ENCODE measurements at regions not wholly inside any gene's neighbourhood (a gene's known extent, or its start where the extent isn't known, plus 50 kb on each side); places are given as distances from the start of the nearest gene placed in this dataset.

- H3K4me3 Mint-ChIP-seq: no peak overlapping the region
- H3K36me3 Mint-ChIP-seq (ENCODE audit: low read depth): peaks cover 3% of the 10 kb centered on the region
- peaks cover 8% of the 10 kb centered on the region for H3K9me3 Mint-ChIP-seq
- no peaks in the 10 kb centered on the region for H3K4me1 Mint-ChIP-seq
- no peaks in the 10 kb centered on the region for H3K27me3 Mint-ChIP-seq (ENCODE audit: low read depth)
- TF ChIP-seq CTCF (IDR thresholded peaks at IDR 0.05; ENCODE audit: unreplicated experiment in 3 of 3): no peak
- H3K27ac Mint-ChIP-seq: no peak overlapping the region
Observed at GRCh38 chr10:90414926-90415325, 442.9 kb downstream of the HTR7 start.

- Mint-ChIP-seq H3K36me3 (ENCODE audit: low read depth) (no peaks in the 10 kb centered on the region), H3K4me3 (no peak overlapping the region), H3K27ac (no peak overlapping the region), H3K27me3 (ENCODE audit: low read depth) (no peaks in the 10 kb centered on the region), H3K9me3 (peaks cover 3% of the 10 kb centered on the region), H3K4me1 (no peaks in the 10 kb centered on the region)
- no peak for TF ChIP-seq CTCF (IDR thresholded peaks at IDR 0.05; ENCODE audit: unreplicated experiment in 3 of 3)
Observed at GRCh38 chr10:90417029-90417428, 440.8 kb downstream of the HTR7 start.

- H3K4me3 Mint-ChIP-seq: no peak overlapping the region
- no peaks in the 10 kb centered on the region for H3K36me3 Mint-ChIP-seq (ENCODE audit: low read depth)
- no peaks in the 10 kb centered on the region for H3K27me3 Mint-ChIP-seq (ENCODE audit: low read depth)
- H3K9me3 Mint-ChIP-seq: no peaks in the 10 kb centered on the region
- H3K27ac Mint-ChIP-seq: peak overlapping the region in 1 of 3 experiments; percentile 75
- no peaks in the 10 kb centered on the region for H3K4me1 Mint-ChIP-seq
- no peak for TF ChIP-seq CTCF (IDR thresholded peaks at IDR 0.05; ENCODE audit: unreplicated experiment in 3 of 3)
Observed at GRCh38 chr10:90417476-90418210, 440.2 kb downstream of the HTR7 start.

- H3K4me3 Mint-ChIP-seq: no peak overlapping the region
- H3K9me3 Mint-ChIP-seq: peaks cover 6% of the 10 kb centered on the region
- no peaks in the 10 kb centered on the region for H3K27me3 Mint-ChIP-seq (ENCODE audit: low read depth)
- H3K27ac Mint-ChIP-seq: no peak overlapping the region
- no peak for TF ChIP-seq CTCF (IDR thresholded peaks at IDR 0.05; ENCODE audit: unreplicated experiment in 3 of 3)
- no peaks in the 10 kb centered on the region for H3K4me1 Mint-ChIP-seq
- H3K36me3 Mint-ChIP-seq (ENCODE audit: low read depth): no peaks in the 10 kb centered on the region
Observed at GRCh38 chr10:90418869-90419652, 438.8 kb downstream of the HTR7 start.

GRCh38 chr10:90420637-90421318, 437.1 kb downstream of the HTR7 start:
- TF ChIP-seq CTCF (IDR thresholded peaks at IDR 0.05; ENCODE audit: unreplicated experiment in 3 of 3): no peak
- H3K9me3 Mint-ChIP-seq: peaks cover 9% of the 10 kb centered on the region
- no peaks in the 10 kb centered on the region for H3K27me3 Mint-ChIP-seq (ENCODE audit: low read depth)
- no peaks in the 10 kb centered on the region for H3K4me1 Mint-ChIP-seq
- H3K27ac Mint-ChIP-seq: no peak overlapping the region
- H3K36me3 Mint-ChIP-seq (ENCODE audit: low read depth): no peaks in the 10 kb centered on the region
- no peak overlapping the region for H3K4me3 Mint-ChIP-seq
